NCI-H2107 (cell line): ENCODE measurements at regions not wholly inside any gene's neighbourhood (a gene's known extent, or its start where the extent isn't known, plus 50 kb on each side); places are given as distances from the start of the nearest gene placed in this dataset.
"Not testable (repeated sequence)": the region's sequence is repeated elsewhere in the genome, so short reads cannot be mapped to it uniquely, and the experiment has no call there.

Experiments used
- DNase-seq: peaks from one replicate; lab custom pipeline; 2025; lab: John Stamatoyannopoulos, UW

DNA sequence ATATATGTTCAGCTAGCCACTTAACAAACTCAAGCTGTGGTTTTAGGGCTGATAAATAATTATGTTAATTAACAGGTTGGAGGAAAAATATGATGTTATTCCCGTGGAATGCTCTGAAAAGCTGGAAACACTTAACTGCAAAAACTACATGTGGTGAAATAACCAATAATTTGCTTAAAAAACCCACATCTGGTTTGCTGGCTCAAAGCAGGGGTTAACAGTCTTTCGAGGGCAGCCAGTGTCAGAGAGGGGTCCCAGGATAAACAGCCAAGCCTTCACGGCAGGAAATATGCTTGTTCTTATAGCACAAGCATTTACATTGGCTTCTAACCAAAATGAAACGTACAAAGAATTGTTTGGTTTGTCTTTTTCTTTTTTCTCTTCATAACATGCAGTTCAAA lies 254.0 kb upstream of the GAS1 start:
- no peak for DNase-seq

DNA sequence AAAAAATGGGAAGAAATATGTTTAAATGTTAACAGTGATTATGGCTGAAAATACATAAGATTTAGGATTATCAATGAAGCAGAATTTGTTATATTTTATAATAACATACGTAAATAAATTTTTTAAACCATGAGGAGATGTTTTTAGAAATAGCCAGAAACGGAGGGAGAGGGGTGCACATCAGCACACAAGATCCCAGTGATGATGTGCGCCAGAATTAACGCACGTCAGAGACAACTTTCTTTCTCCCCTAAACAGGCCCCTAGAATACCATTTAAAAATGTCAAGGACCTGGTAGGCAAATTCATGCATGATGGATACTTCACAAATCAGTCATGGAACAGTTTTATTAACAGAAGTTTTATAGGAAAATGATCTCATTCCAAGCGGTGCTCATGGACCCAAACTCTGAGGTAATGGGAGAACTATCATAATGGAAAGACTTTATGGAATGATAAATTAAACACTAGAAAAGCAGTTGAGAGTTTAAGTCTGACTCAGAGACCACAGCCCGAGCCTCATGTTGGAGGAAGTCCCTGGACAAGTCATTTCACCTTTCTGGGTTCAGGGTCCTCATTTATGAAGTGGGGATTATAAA lies 258.9 kb upstream of the GAS1 start:
- DNase-seq, result no peak

DNA sequence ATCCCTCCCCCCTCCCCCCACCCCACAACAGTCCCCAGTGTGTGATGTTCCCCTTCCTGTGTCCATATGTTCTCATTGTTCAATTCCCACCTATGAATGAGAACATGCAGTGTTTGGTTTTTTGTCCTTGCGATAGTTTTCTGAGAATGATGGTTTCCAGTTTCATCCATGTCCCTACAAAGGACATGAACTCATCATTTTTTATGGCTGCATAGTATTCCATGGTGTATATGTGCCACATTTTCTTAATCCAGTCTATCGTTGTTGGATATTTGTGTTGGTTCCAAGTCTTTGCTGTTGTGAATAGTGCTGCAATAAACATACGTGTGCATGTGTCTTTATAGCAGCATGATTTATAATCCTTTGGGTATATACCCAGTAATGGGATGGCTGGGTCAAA lies 263.4 kb upstream of the GAS1 start:
- not testable (repeated sequence) for DNase-seq

DNA sequence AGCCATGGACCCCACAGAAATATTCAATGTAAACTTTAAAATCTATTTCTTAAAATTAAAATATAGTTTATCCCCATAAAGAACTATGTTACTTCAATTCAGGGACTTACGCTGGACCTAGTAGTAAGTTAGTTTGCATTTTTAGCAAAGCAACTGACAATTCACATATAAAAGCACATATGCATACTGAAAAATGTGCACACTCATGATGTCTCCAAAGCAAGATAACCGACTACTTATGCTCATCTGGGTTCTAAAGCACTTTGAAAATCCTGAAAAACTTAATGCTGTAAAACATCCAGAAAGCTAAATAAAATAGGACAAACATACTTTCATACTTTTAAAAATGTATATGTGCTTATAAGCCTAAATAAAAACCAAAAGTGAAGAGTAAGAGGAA lies 264.4 kb upstream of the GAS1 start:
- DNase-seq, result no peak

DNA sequence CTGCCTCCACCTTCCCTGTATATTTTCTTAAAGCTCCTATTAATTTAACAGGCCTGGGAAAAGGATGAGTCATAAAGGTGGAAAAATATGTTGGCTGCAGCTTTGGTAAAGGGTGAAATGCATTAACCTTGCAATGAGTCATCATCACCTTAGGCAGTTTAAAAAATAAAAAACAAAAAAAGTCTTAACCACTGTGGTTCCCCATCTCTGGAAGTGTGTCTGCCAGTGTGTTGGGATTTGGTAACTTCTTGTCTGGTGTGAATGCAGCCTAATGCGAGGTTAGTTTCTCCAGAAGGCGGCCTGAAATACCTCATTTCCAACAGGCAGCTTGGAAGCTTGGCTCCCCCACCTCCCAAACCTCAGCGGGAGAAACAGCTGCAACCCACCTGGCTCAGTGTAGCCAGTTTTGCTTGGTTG lies 265.3 kb upstream of the GAS1 start:
- no peak for DNase-seq

DNA sequence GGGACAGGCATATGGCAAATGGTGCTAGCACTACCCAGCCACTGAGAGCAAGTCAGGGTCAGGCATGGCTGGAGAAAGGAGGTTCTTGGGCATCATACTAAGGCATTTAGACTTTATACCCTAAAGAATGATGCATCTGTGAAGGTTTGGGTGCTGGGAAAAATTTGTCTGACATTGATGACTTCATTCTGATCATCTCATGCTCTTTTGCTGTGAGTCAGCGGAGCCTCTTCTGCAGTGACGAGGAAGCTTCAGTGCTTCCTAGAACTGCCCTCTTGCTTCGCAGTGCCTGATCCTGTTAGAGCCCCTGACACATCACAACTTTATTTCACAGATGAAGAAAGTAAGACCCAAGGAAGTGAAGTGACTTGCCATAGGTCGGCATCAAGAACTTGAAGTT lies 266.6 kb upstream of the GAS1 start:
- no peak for DNase-seq

DNA sequence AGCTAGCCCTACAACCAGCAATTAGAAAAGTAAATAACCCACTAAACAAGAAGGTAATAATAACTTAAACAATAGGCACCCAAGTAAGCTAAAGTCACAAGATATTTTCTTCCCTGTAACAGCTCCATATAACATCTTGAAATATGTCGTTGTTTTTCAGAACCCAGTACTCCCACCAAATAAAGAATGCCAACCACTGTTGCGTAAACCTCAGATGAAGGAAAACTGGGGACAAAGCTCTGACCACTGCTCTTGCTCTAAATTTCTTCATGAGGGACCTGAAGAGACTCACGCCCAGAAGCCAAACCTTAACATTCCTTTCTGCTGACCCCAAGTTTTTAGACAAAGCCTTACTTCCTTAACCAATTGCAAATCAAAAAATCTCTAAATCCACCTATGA lies 267.7 kb upstream of the GAS1 start:
- no peak for DNase-seq

DNA sequence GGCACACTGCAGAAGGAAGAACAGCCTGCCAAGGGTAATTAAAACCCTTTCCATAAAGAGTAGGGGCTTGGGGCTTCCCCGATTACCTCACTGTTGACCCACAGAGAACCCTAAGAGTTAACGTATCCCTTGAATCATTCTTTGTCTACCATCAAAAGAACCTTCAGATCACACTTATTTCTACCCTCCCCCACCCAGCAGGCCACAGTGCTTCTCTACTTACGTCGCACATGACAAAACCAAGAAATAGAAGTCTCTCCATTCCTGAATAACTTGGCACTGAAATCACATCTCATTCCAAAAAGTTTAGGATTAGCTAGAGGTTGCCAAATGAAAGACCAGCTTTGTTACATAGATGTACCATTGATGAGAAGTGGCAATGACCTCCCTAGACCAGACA lies 268.7 kb upstream of the GAS1 start:
- DNase-seq, result no peak

DNA sequence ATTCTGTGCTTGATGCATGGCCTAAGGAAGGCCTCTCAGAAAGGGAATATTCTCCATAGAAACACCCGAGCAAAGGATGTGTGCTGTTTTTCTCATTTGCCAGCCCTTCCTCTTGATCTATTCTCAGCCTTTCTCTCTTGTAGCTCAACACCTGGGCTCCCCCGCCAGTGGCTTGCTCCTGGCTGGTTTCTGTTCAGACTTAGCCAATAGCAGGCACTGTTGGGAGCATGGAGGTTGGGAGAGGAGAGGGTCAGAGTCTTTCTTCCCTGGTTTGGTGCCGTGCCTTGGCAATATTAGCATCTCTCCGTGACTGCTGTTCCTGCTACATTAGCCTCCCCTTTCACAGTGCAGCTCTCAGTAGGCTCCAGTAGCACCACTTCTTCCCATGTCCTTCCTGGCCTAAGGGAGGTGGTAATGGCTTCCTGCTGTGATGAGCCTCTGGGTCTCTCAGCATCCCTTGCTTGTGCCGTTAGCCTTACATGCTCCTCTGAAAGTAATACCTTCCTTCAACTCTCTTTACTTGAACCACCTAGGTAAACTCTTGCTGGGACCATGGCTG lies 269.7 kb upstream of the GAS1 start:
- DNase-seq, result no peak

DNA sequence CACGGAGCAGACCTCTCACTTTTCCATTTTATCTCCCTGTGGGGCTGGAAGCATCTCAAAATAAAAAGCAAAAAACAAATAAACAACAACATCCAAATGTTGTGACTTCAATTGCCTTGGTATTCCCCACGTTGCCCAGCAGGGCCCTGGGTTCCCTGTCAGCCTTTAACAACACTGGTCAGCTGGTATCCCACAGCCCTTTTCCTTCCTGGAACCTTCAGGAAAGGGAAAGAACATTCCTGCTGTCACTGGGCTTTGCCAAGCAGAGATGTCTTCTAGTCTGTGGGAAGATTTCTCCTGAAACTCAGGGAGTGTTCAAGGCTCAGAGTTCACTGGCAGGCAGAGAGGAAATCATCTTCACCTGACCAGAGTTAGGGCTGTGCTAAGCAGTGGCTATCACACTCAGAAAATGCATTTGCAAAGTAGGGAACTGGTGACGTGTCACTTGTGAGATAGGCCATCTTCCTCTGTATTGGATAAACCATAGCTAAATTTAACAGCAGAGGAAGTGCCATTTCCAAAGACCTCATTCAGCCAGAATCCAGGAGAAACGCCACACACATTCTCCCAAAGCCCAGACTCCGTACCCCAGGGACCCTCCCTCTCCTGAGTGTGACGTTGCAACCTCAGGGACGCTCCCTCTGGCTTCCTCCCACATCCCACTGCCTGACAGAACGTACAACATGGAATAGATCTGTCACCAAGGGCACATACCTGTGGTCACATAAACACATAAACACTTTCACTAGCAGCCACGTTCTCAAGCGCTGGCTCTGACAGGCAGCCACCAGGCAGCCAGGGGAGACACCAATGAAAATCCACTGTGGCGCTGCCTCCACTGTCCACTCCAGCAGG lies 274.0 kb upstream of the DAPK1 start:
- DNase-seq, result no peak

DNA sequence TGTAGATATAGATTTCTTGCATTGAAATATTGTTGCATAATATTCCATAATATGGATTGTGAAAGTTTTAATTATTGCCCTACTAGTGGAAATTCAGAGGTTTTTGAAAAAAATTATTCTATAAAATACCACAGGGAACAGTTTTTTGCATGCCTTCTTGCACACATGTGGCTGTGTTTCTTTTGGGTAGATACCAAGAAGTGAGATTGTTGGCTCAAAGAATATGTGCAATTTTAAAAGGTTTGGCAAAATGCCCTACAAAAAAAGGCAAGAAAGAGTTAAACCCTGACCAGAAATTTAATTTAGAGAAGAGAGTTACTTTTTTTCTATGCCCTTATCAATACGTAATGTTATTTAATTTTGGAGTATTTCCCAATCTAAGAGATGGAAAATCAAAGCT lies 270.8 kb upstream of the DAPK1 start:
- DNase-seq, result no peak

DNA sequence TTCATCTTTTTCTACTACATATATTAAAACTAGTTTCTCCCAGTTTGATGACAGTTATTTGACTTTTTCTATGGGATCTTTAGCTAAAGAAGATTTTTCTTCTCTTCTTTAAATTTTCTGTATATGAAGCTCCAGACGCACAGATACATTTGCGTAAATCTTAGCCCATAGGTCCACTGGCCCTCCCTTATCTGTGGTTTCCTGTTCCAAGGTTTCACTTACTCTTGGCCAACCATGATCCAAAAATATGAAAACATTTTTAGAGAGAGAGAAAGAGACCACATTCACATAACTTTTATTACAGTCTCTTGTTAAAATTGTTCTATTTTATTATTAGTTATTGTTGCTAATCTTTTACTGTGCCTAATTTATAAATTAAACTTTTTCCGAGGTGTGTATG lies 270.2 kb upstream of the DAPK1 start:
- no peak for DNase-seq

DNA sequence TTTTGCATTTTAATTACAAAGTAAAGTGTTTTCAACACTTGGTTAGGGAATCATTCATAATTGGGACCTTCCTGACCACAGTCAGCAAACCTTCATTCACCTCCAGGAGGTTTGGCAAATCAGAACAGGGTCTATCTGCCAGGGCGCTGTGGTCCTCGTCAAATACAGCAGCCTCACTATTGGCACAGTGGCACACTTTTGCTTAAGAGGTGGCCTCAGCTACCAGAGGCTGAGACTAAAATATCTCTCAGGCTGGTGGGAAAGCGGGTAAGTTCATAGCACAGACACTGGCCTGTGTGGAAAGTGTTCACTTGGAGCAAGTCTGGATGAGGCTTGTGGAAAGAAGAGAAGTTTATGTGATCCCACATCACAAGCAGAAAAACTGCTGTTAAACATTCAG lies 268.6 kb upstream of the DAPK1 start:
- no peak for DNase-seq

DNA sequence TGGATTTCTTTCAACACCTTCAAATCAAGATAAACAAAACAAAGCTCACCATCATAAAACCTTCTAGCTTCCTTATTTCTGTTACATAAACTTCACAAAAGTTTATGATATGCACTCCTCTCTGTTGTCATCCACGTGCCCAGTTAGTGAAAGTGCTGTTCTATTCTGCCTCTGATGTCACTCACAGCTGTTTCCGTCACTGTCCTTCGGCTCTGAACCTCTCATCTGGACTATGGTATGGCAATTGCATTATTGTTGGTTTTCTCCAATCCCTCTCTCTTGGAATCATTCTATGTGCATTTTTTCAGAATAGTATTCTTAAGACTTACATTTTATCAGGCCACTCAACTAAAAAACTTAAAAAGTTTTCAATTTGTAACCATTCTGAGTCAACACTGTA lies 264.2 kb upstream of the DAPK1 start:
- no peak for DNase-seq

DNA sequence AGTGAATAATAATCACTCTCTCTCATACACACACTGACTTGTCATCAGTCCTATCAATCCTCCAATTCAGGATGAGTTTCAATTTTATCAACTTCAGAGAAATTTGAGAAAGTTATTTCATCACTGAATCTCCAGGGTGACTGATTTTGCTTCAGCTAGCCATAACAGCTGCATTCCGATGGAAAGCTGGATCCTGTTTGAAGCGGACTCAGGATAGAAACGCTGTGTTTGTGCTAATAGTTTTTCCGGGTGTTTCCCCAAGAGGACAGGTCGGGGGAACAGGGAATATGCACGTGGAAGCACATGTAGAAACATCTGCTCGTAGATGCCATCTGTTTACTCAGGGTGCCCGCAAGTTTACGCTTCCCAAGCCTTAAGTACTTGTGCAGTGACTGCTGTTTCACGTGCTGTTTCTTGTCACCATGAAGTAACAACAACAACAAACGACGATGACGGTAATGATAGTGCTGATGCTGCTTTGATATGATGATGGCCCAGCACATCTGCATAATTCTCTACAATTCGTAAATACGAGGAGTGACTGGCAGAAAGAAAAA lies 263.7 kb upstream of the DAPK1 start:
- DNase-seq, result no peak

DNA sequence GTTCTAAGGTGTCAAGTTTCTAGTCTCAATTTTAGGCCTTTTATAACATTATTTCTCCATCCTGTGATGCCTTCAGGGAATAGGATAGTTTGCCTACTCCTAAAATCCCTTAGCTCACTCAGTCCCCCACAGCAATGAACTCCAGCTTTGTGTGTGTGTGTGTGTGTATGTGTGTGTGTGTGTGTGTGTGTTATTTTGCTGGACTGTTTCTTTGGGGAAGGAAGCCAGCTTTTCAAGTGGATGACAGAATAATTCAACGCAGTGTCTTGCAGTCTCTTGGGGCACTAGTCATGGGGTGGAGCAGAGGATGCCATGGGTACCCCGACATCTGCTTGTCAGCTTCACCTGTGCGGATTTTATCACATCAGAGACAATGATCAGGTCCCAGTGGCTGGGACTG lies 262.8 kb upstream of the DAPK1 start:
- no peak for DNase-seq

DNA sequence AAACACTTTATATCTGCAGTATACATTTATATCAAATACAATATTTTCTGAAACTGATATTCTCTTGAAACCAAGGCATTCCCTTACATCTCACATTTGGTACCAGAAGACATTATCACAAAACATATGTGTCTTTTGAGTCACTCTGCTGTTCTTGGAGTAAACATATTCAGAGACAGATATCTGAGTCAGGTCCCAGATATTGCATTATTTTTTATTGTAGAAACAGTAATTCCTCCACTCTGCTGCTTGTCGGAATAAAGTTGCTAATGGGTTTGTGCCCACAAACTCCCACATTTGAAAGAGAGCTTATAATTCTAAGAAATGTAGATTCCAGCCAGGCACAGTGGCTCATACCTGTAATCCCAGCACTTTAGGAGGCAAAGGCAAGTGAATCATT lies 261.1 kb upstream of the DAPK1 start:
- DNase-seq, result no peak

DNA sequence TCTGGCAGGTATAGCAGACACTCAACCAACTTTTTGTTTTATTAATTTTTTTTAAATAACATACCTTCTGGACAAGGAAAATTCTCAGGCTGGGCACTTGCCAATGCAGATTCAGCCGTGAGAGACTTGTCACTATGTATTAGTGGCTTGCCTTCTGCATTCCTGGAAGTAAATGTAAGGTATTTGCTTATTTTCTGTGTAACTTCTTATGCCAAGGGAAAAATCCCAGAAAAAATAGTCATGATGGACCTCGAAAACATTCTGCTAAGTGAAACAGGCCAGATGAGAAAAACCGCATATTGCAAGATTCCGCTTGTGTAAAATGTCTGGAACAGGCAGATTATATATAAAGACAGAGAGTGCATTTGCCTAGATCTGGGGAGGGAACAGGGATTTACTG lies 260.3 kb upstream of the DAPK1 start:
- no peak for DNase-seq

DNA sequence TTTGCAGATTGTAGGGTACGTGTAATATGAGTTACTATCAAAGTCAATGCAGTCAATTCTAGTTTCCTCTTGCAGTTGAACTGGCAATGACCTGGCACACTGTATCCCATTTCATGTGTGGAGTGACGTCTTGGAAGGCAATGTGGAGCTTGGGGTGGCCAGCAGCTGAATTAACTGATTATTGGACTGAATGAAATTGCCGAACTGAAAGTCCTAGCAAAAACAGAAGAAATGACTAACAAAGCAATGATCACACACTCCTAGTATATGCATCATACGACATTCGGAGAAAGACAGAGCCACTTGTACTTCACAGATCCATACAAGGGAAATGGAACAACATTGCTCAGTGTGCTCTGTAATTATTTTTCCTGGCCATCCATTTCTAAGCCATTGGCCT lies 259.1 kb upstream of the DAPK1 start:
- DNase-seq, result no peak

DNA sequence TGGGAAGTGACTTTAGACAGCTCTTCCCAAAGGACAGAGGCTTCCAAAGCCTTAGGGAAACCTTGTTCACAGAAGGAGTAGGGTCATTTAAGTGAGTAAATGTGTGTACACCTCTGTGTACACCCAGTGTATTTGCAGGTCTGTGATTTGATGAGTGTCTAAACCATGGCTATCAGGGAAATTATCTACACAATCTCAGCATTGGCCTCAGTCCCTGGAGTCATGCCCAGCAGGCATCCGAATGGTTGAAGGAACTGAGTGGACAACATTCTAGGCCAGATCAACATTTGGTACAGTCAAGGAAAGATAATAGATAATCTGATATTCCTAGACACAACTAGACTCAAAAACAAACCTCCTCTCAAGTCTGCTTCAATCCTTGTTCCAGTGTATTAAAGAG lies 258.4 kb upstream of the DAPK1 start:
- no peak for DNase-seq

DNA sequence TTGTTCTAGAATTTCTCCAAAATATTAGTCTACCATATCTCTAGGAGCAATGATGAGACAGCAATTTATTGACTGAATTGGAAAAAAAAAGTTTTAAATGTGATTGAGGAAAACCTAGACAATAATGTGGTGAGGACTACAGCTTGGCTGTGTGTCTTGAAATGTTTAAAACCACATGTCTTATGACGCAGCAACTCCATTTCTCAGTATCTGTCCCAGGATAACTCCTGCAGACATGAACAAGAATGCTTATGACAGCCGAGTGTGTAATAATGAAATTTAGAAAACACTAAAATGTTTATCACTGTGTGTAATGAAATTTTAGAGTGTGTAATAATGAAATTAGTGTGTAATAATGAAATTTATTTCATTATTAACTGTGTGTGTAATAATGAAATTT lies 254.1 kb upstream of the DAPK1 start:
- no peak for DNase-seq

DNA sequence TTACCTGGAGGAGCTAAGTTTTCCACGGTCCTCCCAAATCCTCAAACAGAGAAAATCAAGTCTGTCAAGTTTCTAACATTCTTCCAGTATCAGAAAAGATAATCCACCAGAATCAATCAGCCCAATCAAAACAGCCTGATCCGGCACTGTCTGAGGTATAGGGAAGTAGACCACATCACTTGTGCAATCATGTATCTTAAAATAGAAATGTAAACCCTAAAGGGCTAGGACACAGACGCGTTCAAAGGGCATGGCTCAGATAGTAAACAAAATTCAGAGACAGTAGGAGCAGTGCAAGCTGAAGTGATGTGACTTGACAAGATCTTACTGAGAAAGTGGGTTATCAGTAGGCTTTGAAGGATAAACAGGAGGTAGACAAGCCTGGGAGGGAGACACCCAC lies 252.4 kb upstream of the DAPK1 start:
- no peak for DNase-seq

DNA sequence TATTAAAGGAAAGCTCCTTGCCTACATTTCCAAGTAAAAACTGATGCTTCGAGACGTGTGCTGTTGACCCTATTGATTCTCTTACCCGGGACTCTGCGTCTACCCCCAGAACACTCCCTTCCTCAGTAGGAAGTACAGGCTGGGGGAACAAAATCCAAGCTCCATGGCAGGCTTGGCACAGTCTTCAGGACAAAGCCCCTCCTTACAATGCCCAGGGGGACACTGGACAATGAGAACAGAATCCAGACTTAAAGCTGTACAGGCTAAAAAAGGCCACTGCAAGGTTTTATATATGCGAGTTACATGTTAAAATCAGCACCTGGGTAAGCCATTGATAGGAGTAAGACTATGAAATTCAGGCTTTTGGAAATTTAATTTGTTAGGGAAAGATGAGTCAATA lies 250.6 kb upstream of the DAPK1 start:
- no peak for DNase-seq
